GM23338 (cell line): ENCODE measurements at regions not wholly inside any gene's neighbourhood (a gene's known extent, or its start where the extent isn't known, plus 50 kb on each side); places are given as distances from the start of the nearest gene placed in this dataset.

Source experiments
- ATAC-seq: fragments of 200-7000 bp; cut with Tn5 transposase; 3 replicates; pipeline ENCODE4 v1.9.1; 2020
- DNase-seq: peaks from one replicate; pipeline ENCODE4 v3.0.0-alpha.2; 2015; ENCODE audit warnings: low spot score
- H2AFZ ChIP-seq: fragments of 200-600 bp; sonication (generic); 2 replicates; pipeline ENCODE4 v1.8.0; 2016; ENCODE audit warnings: antibody characterized with exemption, mild to moderate bottlenecking, moderate library complexity
- H3F3A ChIP-seq: fragments of 200-600 bp; sonication (generic); replicated peaks from 2 replicates; pipeline ENCODE4 v1.8.0; 2017; ENCODE audit warnings: antibody characterized with exemption, mixed run types, low read depth
- H3K27ac ChIP-seq: fragments of 200-600 bp; sonication (generic); 2 replicates; pipeline ENCODE4 v1.6.1; 2016; ENCODE audit warnings: low read depth
- H3K27me3 ChIP-seq: fragments of 200-600 bp; sonication (generic); 2 replicates; pipeline ENCODE4 v1.8.0; 2016; ENCODE audit warnings: mild to moderate bottlenecking, mixed run types, moderate library complexity; ENCODE audit not compliant: insufficient read depth
- H3K36me3 ChIP-seq: fragments of 200-600 bp; sonication (generic); 2 replicates; pipeline ENCODE4 v1.8.0; 2016; ENCODE audit warnings: mild to moderate bottlenecking; ENCODE audit not compliant: insufficient read depth
- H3K4me1 ChIP-seq: fragments of 200-600 bp; sonication (generic); 2 replicates; pipeline ENCODE4 v1.8.0; 2016; ENCODE audit warnings: mild to moderate bottlenecking, moderate library complexity; ENCODE audit not compliant: insufficient read depth
- H3K4me2 ChIP-seq: fragments of 200-600 bp; sonication (generic); 2 replicates; pipeline ENCODE4 v1.7.1; 2017; ENCODE audit warnings: mixed run types
- H3K4me3 ChIP-seq: fragments of 200-600 bp; sonication (generic); 2 replicates; pipeline ENCODE4 v1.6.1; 2016; ENCODE audit warnings: mixed run types
- H3K79me2 ChIP-seq: fragments of 200-600 bp; sonication (generic); replicated peaks from 2 replicates; pipeline ENCODE4 v1.8.0; 2017; ENCODE audit warnings: mild to moderate bottlenecking; ENCODE audit not compliant: insufficient read depth
- H3K9me2 ChIP-seq: fragments of 200-600 bp; sonication (generic); 2 replicates; pipeline ENCODE4 v1.8.0; 2017; ENCODE audit not compliant: insufficient read depth
- H4K20me1 ChIP-seq: fragments of 200-600 bp; sonication (generic); replicated peaks from 2 replicates; pipeline ENCODE4 v1.8.0; 2017; ENCODE audit warnings: mild to moderate bottlenecking; ENCODE audit not compliant: insufficient read depth
- H3K27ac Mint-ChIP-seq: 2 replicates; pipeline ENCODE4 v1.8.0; 2020; ENCODE audit warnings: inconsistent platforms, mild to moderate bottlenecking, moderate library complexity, mixed read lengths
- H3K27me3 Mint-ChIP-seq: 3 replicates; pipeline ENCODE4 v1.8.0; 2022; ENCODE audit warnings: low read depth, mild to moderate bottlenecking, moderate library complexity, mixed read lengths, inconsistent platforms; ENCODE audit not compliant: insufficient read depth, poor library complexity
- H3K36me3 Mint-ChIP-seq: 3 replicates; pipeline ENCODE4 v1.8.0; 2021; ENCODE audit warnings: low read depth, mild to moderate bottlenecking, inconsistent platforms, moderate library complexity, mixed read lengths
- H3K4me1 Mint-ChIP-seq: 3 replicates; pipeline ENCODE4 v1.8.0; 2020; ENCODE audit warnings: mild to moderate bottlenecking, inconsistent platforms, mixed read lengths
- H3K4me3 Mint-ChIP-seq: 3 replicates; pipeline ENCODE4 v1.8.0; 2021; ENCODE audit warnings: moderate library complexity, mild to moderate bottlenecking, inconsistent platforms, mixed read lengths
- H3K9me3 Mint-ChIP-seq: 3 replicates; pipeline ENCODE4 v1.8.0; 2020; ENCODE audit warnings: moderate library complexity, mild to moderate bottlenecking, inconsistent platforms, mixed read lengths
- CREB1 ChIP-seq: fragments of 250-450 bp; sonication (Bioruptor Pico); IDR thresholded peaks from 2 replicates; pipeline ENCODE4 v1.5.0; 2020; ENCODE audit warnings: low read depth, mild to moderate bottlenecking, moderate library complexity
- EZH2 ChIP-seq: fragments of 200-600 bp; sonication (generic); IDR thresholded peaks from one replicate; pipeline ENCODE4 v1.8.0; 2017; ENCODE audit warnings: antibody characterized with exemption, mild to moderate bottlenecking, low read depth; ENCODE audit not compliant: unreplicated experiment
- STAT1 ChIP-seq: IDR thresholded peaks from one replicate; pipeline ENCODE4 v1.6.1; 2016; ENCODE audit warnings: antibody characterized with exemption; ENCODE audit not compliant: unreplicated experiment
- TF ChIP-seq, protein P1 (sequence below): fragments of 250-450 bp; sonication (Bioruptor Pico); IDR thresholded peaks from 2 replicates; pipeline ENCODE4 v1.5.0; 2020; ENCODE audit warnings: mild to moderate bottlenecking, moderate library complexity
- TF ChIP-seq, protein P2 (sequence below): IDR thresholded peaks from 2 replicates; pipeline ENCODE4 v1.6.1; 2016; ENCODE audit warnings: antibody characterized with exemption
- TF ChIP-seq, protein P3 (sequence below), 2 experiments: fragments of 200-600 bp in 1 of 2; sonication (generic) in 1 of 2; conservative IDR thresholded peaks; 2 replicates each; pipeline versions ENCODE4 v1.5.1 to v1.6.1; 2016 to 2017; ENCODE audit warnings: antibody characterized with exemption in 2 of 2, low read depth in 2 of 2, mild to moderate bottlenecking in 2 of 2, moderate library complexity in 1 of 2
- TF ChIP-seq, protein P4 (sequence below): IDR thresholded peaks from one replicate; pipeline ENCODE4 v1.6.1; 2018; ENCODE audit warnings: antibody characterized with exemption; ENCODE audit not compliant: unreplicated experiment

DNA sequence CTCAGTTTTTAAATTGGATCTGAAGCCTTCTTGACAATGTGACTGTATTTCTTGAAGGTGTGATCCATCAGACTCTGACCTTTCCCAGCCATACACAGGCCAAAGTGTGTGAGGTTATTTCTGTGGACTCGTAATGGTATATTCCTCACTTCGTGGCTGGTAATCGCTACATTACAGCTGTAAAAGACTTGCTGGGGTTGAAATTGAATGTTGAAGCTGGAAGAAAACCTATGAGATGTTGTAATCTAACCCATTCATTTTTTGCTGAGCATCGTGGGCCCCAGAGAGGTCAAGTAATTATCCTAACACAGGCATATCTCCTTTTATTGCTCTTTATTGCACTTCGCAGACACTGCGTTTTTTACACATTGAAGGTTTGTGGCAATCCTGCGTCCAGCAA is 405.6 kb upstream of the ZP4 start (continued):
- TF ChIP-seq, protein P1, sequence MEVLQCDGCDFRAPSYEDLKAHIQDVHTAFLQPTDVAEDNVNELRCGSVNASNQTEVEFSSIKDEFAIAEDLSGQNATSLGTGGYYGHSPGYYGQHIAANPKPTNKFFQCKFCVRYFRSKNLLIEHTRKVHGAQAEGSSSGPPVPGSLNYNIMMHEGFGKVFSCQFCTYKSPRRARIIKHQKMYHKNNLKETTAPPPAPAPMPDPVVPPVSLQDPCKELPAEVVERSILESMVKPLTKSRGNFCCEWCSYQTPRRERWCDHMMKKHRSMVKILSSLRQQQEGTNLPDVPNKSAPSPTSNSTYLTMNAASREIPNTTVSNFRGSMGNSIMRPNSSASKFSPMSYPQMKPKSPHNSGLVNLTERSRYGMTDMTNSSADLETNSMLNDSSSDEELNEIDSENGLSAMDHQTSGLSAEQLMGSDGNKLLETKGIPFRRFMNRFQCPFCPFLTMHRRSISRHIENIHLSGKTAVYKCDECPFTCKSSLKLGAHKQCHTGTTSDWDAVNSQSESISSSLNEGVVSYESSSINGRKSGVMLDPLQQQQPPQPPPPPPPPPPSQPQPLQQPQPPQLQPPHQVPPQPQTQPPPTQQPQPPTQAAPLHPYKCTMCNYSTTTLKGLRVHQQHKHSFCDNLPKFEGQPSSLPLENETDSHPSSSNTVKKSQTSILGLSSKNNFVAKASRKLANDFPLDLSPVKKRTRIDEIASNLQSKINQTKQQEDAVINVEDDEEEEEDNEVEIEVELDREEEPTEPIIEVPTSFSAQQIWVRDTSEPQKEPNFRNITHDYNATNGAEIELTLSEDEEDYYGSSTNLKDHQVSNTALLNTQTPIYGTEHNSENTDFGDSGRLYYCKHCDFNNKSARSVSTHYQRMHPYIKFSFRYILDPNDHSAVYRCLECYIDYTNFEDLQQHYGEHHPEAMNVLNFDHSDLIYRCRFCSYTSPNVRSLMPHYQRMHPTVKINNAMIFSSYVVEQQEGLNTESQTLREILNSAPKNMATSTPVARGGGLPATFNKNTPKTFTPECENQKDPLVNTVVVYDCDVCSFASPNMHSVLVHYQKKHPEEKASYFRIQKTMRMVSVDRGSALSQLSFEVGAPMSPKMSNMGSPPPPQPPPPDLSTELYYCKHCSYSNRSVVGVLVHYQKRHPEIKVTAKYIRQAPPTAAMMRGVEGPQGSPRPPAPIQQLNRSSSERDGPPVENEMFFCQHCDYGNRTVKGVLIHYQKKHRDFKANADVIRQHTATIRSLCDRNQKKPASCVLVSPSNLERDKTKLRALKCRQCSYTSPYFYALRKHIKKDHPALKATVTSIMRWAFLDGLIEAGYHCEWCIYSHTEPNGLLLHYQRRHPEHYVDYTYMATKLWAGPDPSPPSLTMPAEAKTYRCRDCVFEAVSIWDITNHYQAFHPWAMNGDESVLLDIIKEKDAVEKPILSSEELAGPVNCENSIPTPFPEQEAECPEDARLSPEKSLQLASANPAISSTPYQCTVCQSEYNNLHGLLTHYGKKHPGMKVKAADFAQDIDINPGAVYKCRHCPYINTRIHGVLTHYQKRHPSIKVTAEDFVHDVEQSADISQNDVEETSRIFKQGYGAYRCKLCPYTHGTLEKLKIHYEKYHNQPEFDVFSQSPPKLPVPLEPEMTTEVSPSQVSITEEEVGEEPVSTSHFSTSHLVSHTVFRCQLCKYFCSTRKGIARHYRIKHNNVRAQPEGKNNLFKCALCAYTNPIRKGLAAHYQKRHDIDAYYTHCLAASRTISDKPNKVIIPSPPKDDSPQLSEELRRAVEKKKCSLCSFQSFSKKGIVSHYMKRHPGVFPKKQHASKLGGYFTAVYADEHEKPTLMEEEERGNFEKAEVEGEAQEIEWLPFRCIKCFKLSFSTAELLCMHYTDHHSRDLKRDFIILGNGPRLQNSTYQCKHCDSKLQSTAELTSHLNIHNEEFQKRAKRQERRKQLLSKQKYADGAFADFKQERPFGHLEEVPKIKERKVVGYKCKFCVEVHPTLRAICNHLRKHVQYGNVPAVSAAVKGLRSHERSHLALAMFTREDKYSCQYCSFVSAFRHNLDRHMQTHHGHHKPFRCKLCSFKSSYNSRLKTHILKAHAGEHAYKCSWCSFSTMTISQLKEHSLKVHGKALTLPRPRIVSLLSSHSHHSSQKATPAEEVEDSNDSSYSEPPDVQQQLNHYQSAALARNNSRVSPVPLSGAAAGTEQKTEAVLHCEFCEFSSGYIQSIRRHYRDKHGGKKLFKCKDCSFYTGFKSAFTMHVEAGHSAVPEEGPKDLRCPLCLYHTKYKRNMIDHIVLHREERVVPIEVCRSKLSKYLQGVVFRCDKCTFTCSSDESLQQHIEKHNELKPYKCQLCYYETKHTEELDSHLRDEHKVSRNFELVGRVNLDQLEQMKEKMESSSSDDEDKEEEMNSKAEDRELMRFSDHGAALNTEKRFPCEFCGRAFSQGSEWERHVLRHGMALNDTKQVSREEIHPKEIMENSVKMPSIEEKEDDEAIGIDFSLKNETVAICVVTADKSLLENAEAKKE = no peak
- TF ChIP-seq, protein P2, sequence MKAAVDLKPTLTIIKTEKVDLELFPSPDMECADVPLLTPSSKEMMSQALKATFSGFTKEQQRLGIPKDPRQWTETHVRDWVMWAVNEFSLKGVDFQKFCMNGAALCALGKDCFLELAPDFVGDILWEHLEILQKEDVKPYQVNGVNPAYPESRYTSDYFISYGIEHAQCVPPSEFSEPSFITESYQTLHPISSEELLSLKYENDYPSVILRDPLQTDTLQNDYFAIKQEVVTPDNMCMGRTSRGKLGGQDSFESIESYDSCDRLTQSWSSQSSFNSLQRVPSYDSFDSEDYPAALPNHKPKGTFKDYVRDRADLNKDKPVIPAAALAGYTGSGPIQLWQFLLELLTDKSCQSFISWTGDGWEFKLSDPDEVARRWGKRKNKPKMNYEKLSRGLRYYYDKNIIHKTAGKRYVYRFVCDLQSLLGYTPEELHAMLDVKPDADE = no peak
- TF ChIP-seq EZH2 = no peak
- no peak for TF ChIP-seq CREB1
- TF ChIP-seq STAT1 = no peak

DNA sequence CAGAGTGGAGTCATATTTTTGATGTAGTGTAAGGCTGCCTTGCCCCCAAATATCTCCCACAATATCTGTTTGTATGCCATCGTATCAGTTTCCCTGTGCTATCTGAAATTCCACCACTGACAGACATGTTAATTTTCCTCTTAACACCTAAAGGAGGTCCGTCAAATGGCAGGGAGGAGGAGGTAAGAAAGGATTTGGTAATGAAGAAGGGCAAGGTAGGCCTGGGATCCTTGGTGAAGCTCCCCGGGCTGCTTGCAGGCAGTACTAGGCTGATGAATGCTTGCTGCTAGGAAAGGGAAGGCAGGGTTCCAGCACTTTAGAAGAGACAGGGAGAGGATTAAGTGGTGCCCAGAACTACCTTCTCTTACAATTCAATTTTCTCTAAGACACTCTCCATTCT is 402.4 kb upstream of the ZP4 start:
- H3K4me3 Mint-ChIP-seq = no peak overlapping the region
- Histone ChIP-seq H2AFZ (peak overlapping the region; percentile 88; the same call in 1 of the 2 replicates), H3K36me3 (no peaks in the 10 kb centered on the region), H3K27me3 (no peaks in the 10 kb centered on the region), H3K4me3 (no peak overlapping the region), H4K20me1 (no peaks in the 10 kb centered on the region), H3K79me2 (no peaks in the 10 kb centered on the region), H3K9me2 (0 out of 2 replicates have a peak, but pooled peaks cover 3% of the 10 kb centered on the region), H3K4me2 (no peak overlapping the region), H3K27ac (no peak overlapping the region), H3F3A (no peaks in the 10 kb centered on the region), H3K4me1 (no peaks in the 10 kb centered on the region)
- peaks cover 6% of the 10 kb centered on the region; the same call in 1 of the 3 replicates for H3K9me3 Mint-ChIP-seq
- H3K27me3 Mint-ChIP-seq = no peaks in the 10 kb centered on the region
- H3K4me1 Mint-ChIP-seq = peaks cover 4% of the 10 kb centered on the region; the same call in 1 of the 3 replicates
- ATAC-seq = no peak
- no peak for DNase-seq
- peaks cover 4% of the 10 kb centered on the region; the same call in 2 of the 3 replicates for H3K36me3 Mint-ChIP-seq
- no peak overlapping the region; the same call in 1 of the 2 replicates for H3K27ac Mint-ChIP-seq
- no peak for TF ChIP-seq CREB1
- TF ChIP-seq STAT1 = no peak
- TF ChIP-seq, protein P3, sequence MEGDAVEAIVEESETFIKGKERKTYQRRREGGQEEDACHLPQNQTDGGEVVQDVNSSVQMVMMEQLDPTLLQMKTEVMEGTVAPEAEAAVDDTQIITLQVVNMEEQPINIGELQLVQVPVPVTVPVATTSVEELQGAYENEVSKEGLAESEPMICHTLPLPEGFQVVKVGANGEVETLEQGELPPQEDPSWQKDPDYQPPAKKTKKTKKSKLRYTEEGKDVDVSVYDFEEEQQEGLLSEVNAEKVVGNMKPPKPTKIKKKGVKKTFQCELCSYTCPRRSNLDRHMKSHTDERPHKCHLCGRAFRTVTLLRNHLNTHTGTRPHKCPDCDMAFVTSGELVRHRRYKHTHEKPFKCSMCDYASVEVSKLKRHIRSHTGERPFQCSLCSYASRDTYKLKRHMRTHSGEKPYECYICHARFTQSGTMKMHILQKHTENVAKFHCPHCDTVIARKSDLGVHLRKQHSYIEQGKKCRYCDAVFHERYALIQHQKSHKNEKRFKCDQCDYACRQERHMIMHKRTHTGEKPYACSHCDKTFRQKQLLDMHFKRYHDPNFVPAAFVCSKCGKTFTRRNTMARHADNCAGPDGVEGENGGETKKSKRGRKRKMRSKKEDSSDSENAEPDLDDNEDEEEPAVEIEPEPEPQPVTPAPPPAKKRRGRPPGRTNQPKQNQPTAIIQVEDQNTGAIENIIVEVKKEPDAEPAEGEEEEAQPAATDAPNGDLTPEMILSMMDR (conservative IDR thresholded peaks at IDR 0.05; ENCODE audit: low read depth in 2 of 2) = no peak
- TF ChIP-seq, protein P4, sequence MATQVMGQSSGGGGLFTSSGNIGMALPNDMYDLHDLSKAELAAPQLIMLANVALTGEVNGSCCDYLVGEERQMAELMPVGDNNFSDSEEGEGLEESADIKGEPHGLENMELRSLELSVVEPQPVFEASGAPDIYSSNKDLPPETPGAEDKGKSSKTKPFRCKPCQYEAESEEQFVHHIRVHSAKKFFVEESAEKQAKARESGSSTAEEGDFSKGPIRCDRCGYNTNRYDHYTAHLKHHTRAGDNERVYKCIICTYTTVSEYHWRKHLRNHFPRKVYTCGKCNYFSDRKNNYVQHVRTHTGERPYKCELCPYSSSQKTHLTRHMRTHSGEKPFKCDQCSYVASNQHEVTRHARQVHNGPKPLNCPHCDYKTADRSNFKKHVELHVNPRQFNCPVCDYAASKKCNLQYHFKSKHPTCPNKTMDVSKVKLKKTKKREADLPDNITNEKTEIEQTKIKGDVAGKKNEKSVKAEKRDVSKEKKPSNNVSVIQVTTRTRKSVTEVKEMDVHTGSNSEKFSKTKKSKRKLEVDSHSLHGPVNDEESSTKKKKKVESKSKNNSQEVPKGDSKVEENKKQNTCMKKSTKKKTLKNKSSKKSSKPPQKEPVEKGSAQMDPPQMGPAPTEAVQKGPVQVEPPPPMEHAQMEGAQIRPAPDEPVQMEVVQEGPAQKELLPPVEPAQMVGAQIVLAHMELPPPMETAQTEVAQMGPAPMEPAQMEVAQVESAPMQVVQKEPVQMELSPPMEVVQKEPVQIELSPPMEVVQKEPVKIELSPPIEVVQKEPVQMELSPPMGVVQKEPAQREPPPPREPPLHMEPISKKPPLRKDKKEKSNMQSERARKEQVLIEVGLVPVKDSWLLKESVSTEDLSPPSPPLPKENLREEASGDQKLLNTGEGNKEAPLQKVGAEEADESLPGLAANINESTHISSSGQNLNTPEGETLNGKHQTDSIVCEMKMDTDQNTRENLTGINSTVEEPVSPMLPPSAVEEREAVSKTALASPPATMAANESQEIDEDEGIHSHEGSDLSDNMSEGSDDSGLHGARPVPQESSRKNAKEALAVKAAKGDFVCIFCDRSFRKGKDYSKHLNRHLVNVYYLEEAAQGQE = no peak
